22Rv1 (cell line): ENCODE measurements at regions not wholly inside any gene's neighbourhood (a gene's known extent, or its start where the extent isn't known, plus 50 kb on each side); places are given as distances from the start of the nearest gene placed in this dataset.

ENCODE experiments used
- CTCF ChIP-seq: fragments of 450-650 bp; IDR thresholded peaks from 2 replicates; pipeline ENCODE4 v1.5.1; 2017; ENCODE audit warnings: mild to moderate bottlenecking
- ZFX ChIP-seq: fragments of 450-650 bp; IDR thresholded peaks from 2 replicates; pipeline ENCODE4 v1.6.1; 2017; ENCODE audit warnings: antibody characterized with exemption, borderline replicate concordance

- no peak for TF ChIP-seq CTCF
- no peak for TF ChIP-seq ZFX
These were observed 108.4 kb upstream of the FOXQ1 start for GRCh38 chr6:1203546-1203945.
